HG03175 (cell line): ENCODE measurements at regions not wholly inside any gene's neighbourhood (a gene's known extent, or its start where the extent isn't known, plus 50 kb on each side); places are given as distances from the start of the nearest gene placed in this dataset.
"Not testable (repeated sequence)": the region's sequence is repeated elsewhere in the genome, so short reads cannot be mapped to it uniquely, and the experiment has no call there.

Source experiments
- ATAC-seq: cut with Tn5 transposase; IDR thresholded peaks from one replicate; pipeline ENCODE4 v1.9.1; 2021; ENCODE audit warnings: mild to moderate bottlenecking, moderate library complexity; ENCODE audit not compliant: unreplicated experiment

- ATAC-seq: no peak
These were observed 110.4 kb upstream of the KLHL1 start for GRCh38 chr13:70218618-70219017.

- not testable (repeated sequence) for ATAC-seq
These were observed 100.7 kb upstream of the KLHL1 start for GRCh38 chr13:70208968-70209367.

GRCh38 chr13:70206671-70207070 is 98.4 kb upstream of the KLHL1 start:
- no peak for ATAC-seq

- no peak for ATAC-seq
These were observed 95.5 kb upstream of the KLHL1 start for GRCh38 chr13:70203661-70204229.

GRCh38 chr13:70191034-70191433 is 82.8 kb upstream of the KLHL1 start:
- no peak for ATAC-seq

GRCh38 chr13:70189981-70190380 is 81.7 kb upstream of the KLHL1 start:
- no peak for ATAC-seq

GRCh38 chr13:70188567-70188966 is 80.3 kb upstream of the KLHL1 start:
- ATAC-seq: no peak

GRCh38 chr13:70183041-70183440 is 74.8 kb upstream of the KLHL1 start:
- ATAC-seq: no peak
